Activated T-cell treated with anti-CD3 and anti-CD28 coated beads for 4 hours (primary cell): ENCODE measurements at regions not wholly inside any gene's neighbourhood (a gene's known extent, or its start where the extent isn't known, plus 50 kb on each side); places are given as distances from the start of the nearest gene placed in this dataset.

ENCODE experiments used
- DNase-seq: peaks from one replicate; pipeline ENCODE4 v3.0.0-alpha.2; 2020

GRCh38 chr3:117133066-117133465 lies 423.5 kb downstream of the TUSC7 start:
- no peak for DNase-seq

- no peak for DNase-seq
These were observed 425.6 kb downstream of the TUSC7 start for GRCh38 chr3:117135207-117135606.

GRCh38 chr3:117136003-117136402 lies 426.4 kb downstream of the TUSC7 start:
- DNase-seq = no peak

DNA sequence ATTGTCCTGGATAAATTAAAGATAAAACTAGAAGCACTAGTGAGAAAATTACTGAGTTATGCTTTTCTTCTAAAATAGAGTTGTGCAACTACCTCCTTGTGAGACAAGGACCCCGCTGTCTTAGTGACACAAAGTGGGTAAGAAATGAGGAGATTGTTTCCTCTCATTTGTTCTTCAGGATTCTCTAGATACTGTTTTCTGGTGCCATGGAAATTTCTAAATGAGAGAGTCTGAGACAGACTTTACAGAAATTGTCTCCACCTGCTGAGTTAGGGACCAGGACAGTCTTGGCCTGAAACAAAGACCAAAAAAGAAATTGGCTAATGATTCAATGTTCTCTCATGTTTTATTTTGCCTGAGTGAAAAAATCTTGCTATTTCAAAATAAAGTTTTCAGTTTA lies 427.5 kb downstream of the TUSC7 start:
- DNase-seq = no peak

DNA sequence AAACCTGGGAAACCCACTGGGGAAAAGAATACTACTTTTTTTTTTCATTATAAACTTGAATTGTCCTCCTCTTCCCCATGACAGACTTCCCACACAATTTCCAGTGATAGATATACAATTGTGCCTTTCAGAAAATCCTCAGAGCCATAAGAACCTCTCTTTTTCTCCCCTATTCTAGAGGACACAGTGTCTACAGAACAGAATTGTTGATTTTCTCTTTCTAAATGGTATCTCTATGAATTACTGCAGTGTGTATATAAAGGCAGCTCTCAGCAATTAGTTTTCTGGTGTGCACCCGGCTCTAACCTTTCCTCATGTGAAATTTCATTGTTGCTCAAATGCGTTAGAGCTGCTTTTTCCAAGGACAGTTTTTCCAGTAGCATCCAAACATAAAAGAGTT lies 430.1 kb downstream of the TUSC7 start:
- no peak for DNase-seq

DNA sequence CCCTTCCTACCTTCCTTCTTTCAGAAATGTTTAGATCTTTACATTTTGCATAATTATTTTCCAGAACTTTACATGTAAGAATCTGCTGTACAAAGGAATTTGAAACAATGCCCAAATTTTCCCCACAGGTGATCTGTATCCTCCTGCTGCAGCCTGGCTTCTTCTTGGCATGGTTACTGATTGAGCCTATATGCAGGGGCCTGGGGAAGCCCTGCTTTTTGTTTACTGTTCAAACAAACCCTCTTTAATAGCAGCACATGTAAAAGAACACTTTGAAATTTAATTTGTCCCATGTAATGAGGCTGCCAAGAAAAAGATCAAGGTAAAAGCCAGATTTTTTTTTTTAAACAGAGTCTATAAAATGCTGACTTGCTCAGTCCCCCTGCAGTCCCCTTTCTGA lies 432.2 kb downstream of the TUSC7 start:
- no peak for DNase-seq

GRCh38 chr3:117144853-117145252 lies 435.3 kb downstream of the TUSC7 start:
- DNase-seq = no peak

- DNase-seq = no peak
These were observed 436.1 kb downstream of the TUSC7 start for GRCh38 chr3:117145677-117146076.

DNA sequence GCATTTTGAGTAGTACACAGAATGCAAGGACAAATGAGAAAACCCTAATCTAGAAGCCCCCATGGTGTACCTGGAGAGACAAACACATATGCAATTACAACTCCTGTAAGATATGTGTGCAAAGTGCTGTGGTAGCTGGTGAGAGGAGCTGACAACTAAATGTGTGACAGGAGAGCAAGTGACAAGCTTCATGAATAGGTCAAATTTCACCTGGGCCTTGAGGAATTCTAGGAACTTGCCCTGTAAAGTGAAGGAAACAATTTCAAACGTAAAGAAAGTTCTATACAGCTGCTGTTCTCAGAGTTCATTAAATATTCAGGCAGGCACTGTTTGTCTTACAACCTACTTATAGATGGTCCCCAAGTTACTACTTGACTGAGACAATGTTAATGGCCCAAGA lies 437.0 kb downstream of the TUSC7 start:
- DNase-seq = no peak

GRCh38 chr3:117149584-117149983 lies 440.0 kb downstream of the TUSC7 start:
- DNase-seq = no peak

GRCh38 chr3:117150628-117151027 lies 441.0 kb downstream of the TUSC7 start:
- DNase-seq = no peak

- DNase-seq = no peak
These were observed 450.6 kb downstream of the TUSC7 start for GRCh38 chr3:117160176-117160575.

DNA sequence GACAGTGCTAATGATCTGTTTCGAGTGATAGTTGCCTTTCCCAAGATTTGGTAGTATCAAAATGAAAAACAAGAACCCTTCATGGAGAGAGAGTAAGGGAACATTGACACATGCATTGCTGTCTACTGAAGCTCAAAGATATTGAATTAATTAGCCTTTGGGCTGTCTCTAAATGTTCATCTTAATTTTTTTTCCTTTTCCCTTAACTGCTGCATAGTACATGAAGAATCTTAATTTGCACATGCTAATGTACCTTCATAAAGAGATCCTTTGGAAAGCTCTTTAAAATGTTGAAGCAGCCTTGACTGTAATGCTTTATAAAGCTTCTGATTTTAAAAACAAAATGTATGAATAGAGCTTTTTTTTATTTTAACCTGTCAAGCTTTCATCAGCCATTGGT lies 452.2 kb downstream of the TUSC7 start:
- DNase-seq = no peak

DNA sequence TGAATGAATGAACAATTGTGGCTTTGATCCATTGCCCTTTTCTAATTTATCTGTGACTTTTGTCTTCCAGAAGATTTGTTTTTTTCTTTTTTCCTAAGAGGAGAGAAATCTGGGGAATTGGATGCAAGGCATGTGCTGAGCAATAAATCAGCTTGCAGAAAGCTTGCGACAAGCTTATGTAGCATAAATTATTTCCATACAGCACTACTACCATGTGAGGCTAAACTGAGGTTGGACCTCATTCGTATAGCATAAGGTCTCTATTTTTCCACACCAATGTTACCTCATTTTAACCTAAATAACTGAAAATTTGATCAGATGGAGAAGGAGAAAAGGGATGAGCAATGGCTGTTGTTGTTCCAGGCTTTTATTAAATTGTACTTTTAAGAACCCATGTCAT lies 455.6 kb downstream of the TUSC7 start:
- DNase-seq = no peak

GRCh38 chr3:117165601-117166051 lies 456.0 kb downstream of the TUSC7 start:
- DNase-seq = no peak

- DNase-seq = no peak
These were observed 459.3 kb downstream of the TUSC7 start for GRCh38 chr3:117168896-117169295.

DNA sequence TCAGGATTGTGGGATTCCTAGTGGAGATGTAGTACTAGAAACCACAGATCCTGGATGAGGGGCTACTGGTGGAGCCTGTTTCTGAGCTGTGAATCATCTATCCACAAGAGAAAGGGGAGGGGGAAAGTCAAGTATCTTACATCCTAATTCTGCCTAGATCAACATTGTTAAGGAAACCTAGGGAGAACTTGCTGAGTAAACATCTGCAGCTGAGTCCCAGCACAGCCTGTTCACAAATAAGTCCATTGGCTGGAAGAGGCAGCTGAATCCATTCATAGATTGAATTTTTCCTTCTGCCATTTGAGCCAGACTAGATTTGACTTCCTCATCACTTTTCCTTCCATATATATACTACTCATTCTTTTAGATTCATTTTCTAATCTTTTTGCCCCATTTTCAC lies 460.5 kb downstream of the TUSC7 start:
- DNase-seq = no peak

DNA sequence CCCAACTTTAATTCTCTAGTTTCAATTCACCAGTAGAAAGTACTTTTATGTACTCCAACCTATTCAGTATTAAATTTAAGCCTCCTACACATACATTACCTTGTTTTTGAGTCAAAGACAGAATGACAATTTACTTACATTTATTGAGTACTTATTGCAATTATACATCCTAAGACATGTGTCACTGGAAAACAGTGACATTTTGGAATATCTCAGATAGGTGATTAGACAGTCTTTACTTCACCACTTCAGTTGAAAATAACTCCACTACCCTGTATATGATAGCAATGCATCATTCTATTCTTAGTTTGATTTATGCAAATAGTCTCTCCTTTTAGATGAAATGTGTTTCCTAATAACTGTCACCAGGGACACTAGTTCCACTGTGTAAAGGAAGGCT lies 461.5 kb downstream of the TUSC7 start:
- DNase-seq = no peak

DNA sequence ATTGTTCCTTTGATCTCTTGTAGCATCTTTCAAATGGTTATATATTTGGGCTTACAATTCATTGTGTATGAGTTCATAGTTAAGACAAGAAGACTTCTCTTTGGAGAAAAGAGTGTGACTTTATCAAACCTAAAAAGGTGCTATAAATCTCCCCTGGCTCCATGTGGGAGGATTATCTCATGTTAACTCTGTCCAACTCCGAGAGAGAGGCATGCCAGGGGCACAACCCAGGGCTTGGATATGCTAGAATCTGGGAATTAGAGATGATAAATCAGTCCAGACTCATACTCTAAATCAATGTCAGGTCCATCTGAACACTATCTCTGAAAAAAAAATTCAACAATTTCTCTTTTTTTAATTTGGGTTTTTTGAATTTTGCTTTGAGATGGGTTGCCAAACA lies 462.8 kb downstream of the TUSC7 start:
- no peak for DNase-seq

- DNase-seq = no peak
These were observed 471.6 kb downstream of the TUSC7 start for GRCh38 chr3:117181222-117181621.

- no peak for DNase-seq
These were observed 475.0 kb downstream of the TUSC7 start for GRCh38 chr3:117184574-117184973.

GRCh38 chr3:117191245-117191644 lies 481.7 kb downstream of the TUSC7 start:
- DNase-seq = no peak

GRCh38 chr3:117192888-117193287 lies 483.3 kb downstream of the TUSC7 start:
- no peak for DNase-seq

DNA sequence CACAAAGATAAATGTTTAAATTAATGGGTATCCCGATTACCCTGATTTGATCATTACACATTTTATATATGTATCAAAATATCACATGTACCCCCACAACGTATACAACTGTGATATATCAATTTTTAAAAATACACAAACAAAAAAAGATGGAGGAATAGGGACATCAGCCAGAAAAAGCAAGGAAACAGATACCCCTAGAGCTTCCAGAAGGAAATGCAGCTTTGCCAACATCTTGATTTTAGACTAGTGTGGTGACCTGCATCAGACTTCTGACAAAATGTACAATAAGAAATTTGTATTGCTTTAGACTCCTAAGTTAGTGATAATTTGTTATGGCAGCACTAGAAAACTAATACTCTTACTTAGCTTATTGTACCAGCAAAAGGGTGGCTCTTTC lies 483.8 kb downstream of the TUSC7 start:
- DNase-seq = no peak

- DNase-seq = no peak
These were observed 485.5 kb downstream of the TUSC7 start for GRCh38 chr3:117195034-117195433.

DNA sequence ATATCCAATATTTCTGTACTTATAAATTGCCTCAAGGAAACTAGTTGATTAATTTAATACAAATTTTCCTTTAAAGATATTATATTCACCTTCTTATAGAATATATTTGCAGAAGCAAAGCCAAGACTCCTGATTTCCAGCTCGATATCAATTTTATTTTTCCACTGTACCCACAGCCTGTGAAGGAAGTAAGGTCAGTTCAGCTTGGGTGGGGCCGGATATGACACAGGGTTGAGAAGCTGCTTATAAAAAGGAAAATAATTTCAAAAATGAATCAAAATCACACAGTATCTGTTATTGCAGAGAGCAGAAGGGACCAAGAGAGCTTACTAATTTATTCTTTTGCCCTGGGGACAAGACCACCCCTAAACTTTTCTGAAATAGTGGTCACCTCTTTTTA lies 491.4 kb downstream of the TUSC7 start:
- no peak for DNase-seq
